Esophagus (tissue), 2 donors: ENCODE measurements at regions not wholly inside any gene's neighbourhood (a gene's known extent, or its start where the extent isn't known, plus 50 kb on each side); places are given as distances from the start of the nearest gene placed in this dataset.
A peak's percentile ranks its signal among the peaks of the same experiment; 100 is the strongest.

ENCODE experiments used
- H3K27ac ChIP-seq, 2 donors: one replicate each; pipeline ENCODE4 v1.5.1; 2013; ENCODE audit warnings: low read depth in 2 of 2, mild to moderate bottlenecking in 2 of 2, inconsistent platforms in 1 of 2, low read length in 1 of 2, moderate library complexity in 1 of 2
- H3K27me3 ChIP-seq, 2 donors: one replicate each; pipeline ENCODE4 v1.6.1; 2013; ENCODE audit warnings: low read length in 2 of 2, control low read depth in 1 of 2, mild to moderate bottlenecking in 1 of 2; ENCODE audit not compliant: insufficient read depth in 2 of 2, control insufficient read depth in 1 of 2
- H3K36me3 ChIP-seq, 2 donors: one replicate each; pipeline ENCODE4 v1.6.1; 2013; ENCODE audit warnings: low read length in 1 of 2; ENCODE audit not compliant: control insufficient read depth in 2 of 2, insufficient read depth in 2 of 2
- H3K4me1 ChIP-seq, 2 donors: one replicate each; pipeline ENCODE4 v1.6.1; 2013; ENCODE audit warnings: low read length in 1 of 2; ENCODE audit not compliant: control insufficient read depth in 2 of 2, insufficient read depth in 2 of 2
- H3K4me3 ChIP-seq, 2 donors: one replicate each; pipeline ENCODE4 v1.5.1; 2013; ENCODE audit warnings: low read length in 2 of 2, mild to moderate bottlenecking in 2 of 2, low read depth in 1 of 2, moderate library complexity in 1 of 2
- H3K9me3 ChIP-seq, 2 donors: one replicate each; pipeline ENCODE4 v1.6.1; 2013; ENCODE audit warnings: mild to moderate bottlenecking in 2 of 2, low read depth in 1 of 2, low read length in 1 of 2, moderate library complexity in 1 of 2; ENCODE audit not compliant: control insufficient read depth in 2 of 2, insufficient read depth in 1 of 2
- WGBS, 2 donors: extraction: QIAGEN DNeasy Blood & Tissue Kit; methylation state at CpG; one replicate each; pipeline ENCODE4 v1.1.7; 2013; 5-methylcytosine and 5-hydroxymethylcytosine counted together
- donor health status: healthy with polysubstance abuse.
- donor health status: Bipolar disorder and iron deficiency.

- WGBS, 2 donors, result 55 to 60% methylated on average over 7 of the region's 7 CpGs
These were observed 237.6 kb downstream of the QKI start for GRCh38 chr6:163651915-163652668.

DNA sequence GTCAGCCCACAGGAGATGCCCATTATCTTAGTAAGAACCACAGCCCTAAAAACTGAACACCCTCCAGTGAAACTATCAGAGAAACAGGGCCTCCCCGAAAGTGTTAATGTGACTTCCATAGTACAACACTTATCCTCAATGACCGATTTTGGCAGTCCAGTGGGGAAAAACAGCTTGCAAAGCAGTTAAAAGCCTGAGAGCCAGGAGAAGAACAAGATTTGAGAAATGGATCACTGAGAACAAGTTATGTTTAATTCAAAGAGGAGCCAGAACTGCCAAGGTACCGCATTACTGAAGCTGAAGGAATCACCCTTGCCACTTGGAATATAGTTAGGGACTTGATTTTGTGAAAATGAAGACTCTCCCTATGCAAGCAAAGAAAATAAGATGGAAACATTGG lies 236.9 kb downstream of the QKI start:
- Histone ChIP-seq H3K27me3 (no peaks in the 10 kb centered on the region), H3K9me3 (no peaks in the 10 kb centered on the region), H3K4me1 (peaks cover 0 to 2% of the 10 kb centered on the region in 2 donors), H3K4me3 (no peak overlapping the region), H3K27ac (peak overlapping the region in 1 of 2 donors; percentile 17), H3K36me3 (no peaks in the 10 kb centered on the region)
- WGBS, 2 donors, result 87 to 89% methylated on average over 3 of the region's 3 CpGs

More at GRCh38 chr6:163651915-163652668, 237.6 kb downstream of the QKI start:
- Histone ChIP-seq H3K4me3 (no peak overlapping the region), H3K36me3 (no peaks in the 10 kb centered on the region), H3K9me3 (no peaks in the 10 kb centered on the region), H3K27me3 (no peaks in the 10 kb centered on the region), H3K4me1 (peaks cover 0 to 2% of the 10 kb centered on the region in 2 donors), H3K27ac (peak overlapping the region; percentile 76 to 88)

DNA sequence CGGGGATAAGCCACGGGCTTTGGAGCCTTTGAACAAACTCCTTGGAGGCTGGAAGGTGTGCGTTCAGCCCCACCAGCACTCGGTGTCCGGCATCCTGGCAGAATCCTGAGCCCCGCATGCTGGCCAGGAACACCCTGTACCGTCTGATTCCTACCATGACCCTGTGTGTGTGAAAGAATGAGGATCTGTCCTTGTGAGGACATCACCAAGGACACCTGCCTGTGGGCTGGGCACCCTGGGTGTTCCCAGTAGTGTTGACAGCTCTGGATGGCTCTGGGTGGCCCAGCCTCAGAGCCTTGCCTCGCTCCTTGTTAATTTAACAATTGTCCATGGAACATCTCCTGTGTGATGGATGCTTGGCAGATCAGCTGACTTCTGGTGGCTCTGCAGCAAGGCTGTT lies 234.3 kb downstream of the QKI start:
- Histone ChIP-seq H3K4me1 (peaks cover 0 to 2% of the 10 kb centered on the region in 2 donors), H3K36me3 (no peaks in the 10 kb centered on the region), H3K27ac (no peak overlapping the region), H3K27me3 (no peaks in the 10 kb centered on the region), H3K4me3 (no peak overlapping the region), H3K9me3 (no peaks in the 10 kb centered on the region)
- 88 to 94% methylated on average over 8 of the region's 8 CpGs for WGBS, 2 donors

- H3K9me3 ChIP-seq, result no peaks in the 10 kb centered on the region
- no peaks in the 10 kb centered on the region for H3K27me3 ChIP-seq
- peaks cover 0 to under 1% of the 10 kb centered on the region in 2 donors for H3K4me1 ChIP-seq
- no peaks in the 10 kb centered on the region for H3K36me3 ChIP-seq
- H3K4me3 ChIP-seq, result no peak overlapping the region
- 91 to 92% methylated on average over 8 of the region's 8 CpGs for WGBS, 2 donors
- no peak overlapping the region for H3K27ac ChIP-seq
These were observed 233.1 kb downstream of the QKI start for GRCh38 chr6:163647624-163648023.

- Histone ChIP-seq H3K4me3 (no peak overlapping the region), H3K27ac (no peak overlapping the region), H3K27me3 (no peaks in the 10 kb centered on the region), H3K9me3 (no peaks in the 10 kb centered on the region), H3K4me1 (no peaks in the 10 kb centered on the region), H3K36me3 (no peaks in the 10 kb centered on the region)
- WGBS, 2 donors, result 72 to 75% methylated on average over 3 of the region's 3 CpGs
These were observed 232.3 kb downstream of the QKI start for GRCh38 chr6:163646866-163647265.

GRCh38 chr6:163646133-163646532 lies 231.6 kb downstream of the QKI start:
- H3K36me3 ChIP-seq, result no peaks in the 10 kb centered on the region
- WGBS, 2 donors, result 62 to 75% methylated on average over 9 of the region's 9 CpGs

DNA sequence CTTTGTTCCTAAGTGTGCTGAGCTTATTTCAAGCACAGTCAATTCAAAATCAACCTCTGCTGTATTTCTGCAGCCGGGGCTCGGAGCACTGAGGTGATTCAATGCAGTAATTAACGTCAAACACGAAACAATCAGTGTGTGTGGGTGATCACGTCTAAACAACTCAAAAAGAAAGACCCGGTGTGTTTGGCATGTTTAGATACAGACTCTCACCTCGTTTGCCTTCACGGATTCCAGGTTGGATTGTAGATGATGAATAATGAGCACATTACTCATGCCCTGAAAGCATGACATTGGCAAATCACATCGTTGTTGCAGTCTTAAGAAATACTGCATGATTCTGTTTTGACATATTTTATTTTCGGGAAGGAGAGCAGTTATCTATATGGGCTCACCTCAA lies 231.0 kb downstream of the QKI start:
- WGBS, 2 donors, result 41 to 55% methylated on average over 10 of the region's 10 CpGs
- Histone ChIP-seq H3K27me3 (no peaks in the 10 kb centered on the region), H3K9me3 (no peaks in the 10 kb centered on the region), H3K4me3 (no peak overlapping the region), H3K27ac (no peak overlapping the region), H3K4me1 (no peaks in the 10 kb centered on the region), H3K36me3 (no peaks in the 10 kb centered on the region)

More at GRCh38 chr6:163646133-163646532, 231.6 kb downstream of the QKI start:
- H3K9me3 ChIP-seq, result no peaks in the 10 kb centered on the region
- H3K4me1 ChIP-seq, result no peaks in the 10 kb centered on the region
- no peaks in the 10 kb centered on the region for H3K27me3 ChIP-seq
- no peak overlapping the region for H3K27ac ChIP-seq
- no peak overlapping the region for H3K4me3 ChIP-seq

GRCh38 chr6:163643866-163644265 lies 229.3 kb downstream of the QKI start:
- no peaks in the 10 kb centered on the region for H3K36me3 ChIP-seq
- WGBS, 2 donors, result 70 to 80% methylated on average over 3 of the region's 3 CpGs
- H3K27ac ChIP-seq, result no peak overlapping the region
- no peaks in the 10 kb centered on the region for H3K27me3 ChIP-seq
- no peaks in the 10 kb centered on the region for H3K9me3 ChIP-seq
- H3K4me3 ChIP-seq, result no peak overlapping the region
- H3K4me1 ChIP-seq, result no peaks in the 10 kb centered on the region

DNA sequence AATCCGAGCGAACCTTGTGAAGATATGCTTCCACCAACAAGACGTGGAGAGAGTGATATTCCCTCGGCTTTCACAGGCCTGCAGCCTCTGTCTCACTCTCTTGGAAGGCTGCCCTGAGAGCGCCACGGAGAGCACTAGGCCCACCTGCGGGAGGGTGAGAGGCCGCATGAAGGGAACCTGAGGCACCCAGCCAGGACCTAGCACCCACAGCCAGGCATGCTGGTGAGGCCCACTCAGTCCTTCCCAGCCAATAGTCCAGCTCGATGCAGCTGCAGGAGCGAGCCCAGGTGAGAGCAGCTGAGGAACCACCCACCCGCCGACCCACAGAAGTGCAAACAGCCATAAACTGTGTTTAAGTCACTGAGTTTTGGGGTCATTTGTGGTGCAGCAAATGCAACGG lies 227.2 kb downstream of the QKI start:
- H3K4me1 ChIP-seq, result no peaks in the 10 kb centered on the region
- H3K9me3 ChIP-seq, result no peaks in the 10 kb centered on the region
- H3K27me3 ChIP-seq, result no peaks in the 10 kb centered on the region
- H3K4me3 ChIP-seq, result no peak overlapping the region
- WGBS, 2 donors, result 94% methylated on average over 13 of the region's 13 CpGs
- no peaks in the 10 kb centered on the region for H3K36me3 ChIP-seq
- H3K27ac ChIP-seq, result no peak overlapping the region

GRCh38 chr6:163640641-163641040 lies 226.1 kb downstream of the QKI start:
- Histone ChIP-seq H3K27me3 (no peaks in the 10 kb centered on the region), H3K36me3 (no peaks in the 10 kb centered on the region), H3K4me1 (no peaks in the 10 kb centered on the region), H3K27ac (no peak overlapping the region), H3K4me3 (no peak overlapping the region), H3K9me3 (no peaks in the 10 kb centered on the region)
- 93 to 95% methylated on average over 21 of the region's 21 CpGs for WGBS, 2 donors
